ENCODE measurements at regions not wholly inside any gene's neighbourhood (a gene's known extent, or its start where the extent isn't known, plus 50 kb on each side); places are given as distances from the start of the nearest gene placed in this dataset.

- TF ChIP-seq CTCF (conservative IDR thresholded peaks at IDR 0.05 in 1 of 2, IDR thresholded peaks at IDR 0.05 in 1 of 2; ENCODE audit: low read depth in 1 of 2, low read length in 2 of 2) (no peak), EZH2 (IDR thresholded peaks at IDR 0.05; ENCODE audit: low read length, missing control alignments) (no peak)
These were observed 955.9 kb downstream of the SLITRK6 start for GRCh38 chr13:84843368-84843767.
